MCF 10A (cell line): ENCODE measurements at regions not wholly inside any gene's neighbourhood (a gene's known extent, or its start where the extent isn't known, plus 50 kb on each side); places are given as distances from the start of the nearest gene placed in this dataset.
"Not testable (repeated sequence)": the region's sequence is repeated elsewhere in the genome, so short reads cannot be mapped to it uniquely, and the experiment has no call there.

Experiments used
- BruUV-seq: library from RNA; stranded (reverse); fragments of 400-500 nt; replicated peaks from 2 replicates; lab custom pipeline; 2021; lab: Mats Ljungman, UMichigan
- CTCF ChIA-PET: fragments of 300-600 bp; sonication (Branson Sonifier 250); formaldehyde crosslinking; extraction: SDS; loops from one replicate; lab custom pipeline; 2021; ENCODE audit warnings: antibody characterized with exemption, inconsistent platforms; lab: Yijun Ruan, JAX
- POLR2A ChIA-PET: fragments of 300-600, 350-650 bp; sonication (Branson Sonifier 250); formaldehyde crosslinking; extraction: SDS; loops from one replicate; lab custom pipeline; 2020; ENCODE audit warnings: antibody characterized with exemption, inconsistent platforms; lab: Yijun Ruan, JAX
- DNase-seq: peaks from one replicate; pipeline ENCODE4 v3.0.0-alpha.2; 2018; ENCODE audit not compliant: unreplicated experiment
- H3K27ac Mint-ChIP-seq: one replicate; pipeline ENCODE4 v1.8.0; 2022; ENCODE audit warnings: mild to moderate bottlenecking, low read depth, mixed read lengths; ENCODE audit not compliant: unreplicated experiment
- H3K27me3 Mint-ChIP-seq: one replicate; pipeline ENCODE4 v1.8.0; 2022; ENCODE audit warnings: mixed read lengths; ENCODE audit not compliant: insufficient read depth, unreplicated experiment
- H3K36me3 Mint-ChIP-seq: one replicate; pipeline ENCODE4 v1.8.0; 2022; ENCODE audit warnings: mild to moderate bottlenecking, moderate library complexity, mixed read lengths; ENCODE audit not compliant: insufficient read depth, unreplicated experiment
- H3K4me1 Mint-ChIP-seq: one replicate; pipeline ENCODE4 v1.8.0; 2022; ENCODE audit warnings: mixed read lengths; ENCODE audit not compliant: insufficient read depth, unreplicated experiment
- H3K4me3 Mint-ChIP-seq: one replicate; pipeline ENCODE4 v1.8.0; 2022; ENCODE audit warnings: mild to moderate bottlenecking, moderate library complexity, mixed read lengths; ENCODE audit not compliant: unreplicated experiment
- H3K9me3 Mint-ChIP-seq: one replicate; pipeline ENCODE4 v1.8.0; 2022; ENCODE audit warnings: mixed read lengths; ENCODE audit not compliant: unreplicated experiment
- CTCF ChIP-seq: fragments of 200-600 bp; IDR thresholded peaks from one replicate; pipeline ENCODE4 v1.8.0; 2022; ENCODE audit warnings: antibody characterized with exemption, mild to moderate bottlenecking; ENCODE audit not compliant: unreplicated experiment
- intact Hi-C: fragments of 100-400 bp; cut with micrococcal nuclease; formaldehyde crosslinking; loops from 2 replicates; pipeline ENCODE4 v1.14.1; 2022

- intact Hi-C loops, H3K9me3 Mint-ChIP-seq, H3K27ac Mint-ChIP-seq, H3K27me3 Mint-ChIP-seq, BruUV-seq, H3K4me1 Mint-ChIP-seq, H3K4me3 Mint-ChIP-seq, H3K36me3 Mint-ChIP-seq: not testable (repeated sequence)
- TF ChIP-seq CTCF, result peak; percentile 24
- POLR2A ChIA-PET, result interaction anchor here (0.7 kb wide), 1 partner anchor 1636 kb away, joined by 3 read pairs; no protein-coding TSS in a partner anchor
- peak; percentile 34 for DNase-seq
- CTCF ChIA-PET, result interaction anchor here (0.6 to 1.7 kb wide), 7 partner anchors 9 to 190 kb away, joined by 3 to 5 read pairs (median 3); no protein-coding TSS in a partner anchor
Measured at GRCh38 chr4:8961343-8961742, 89.7 kb upstream of the HMX1 start.

GRCh38 chr4:8959471-8959870 is 87.8 kb upstream of the HMX1 start:
- BruUV-seq, intact Hi-C loops, POLR2A ChIA-PET, DNase-seq, H3K9me3 Mint-ChIP-seq, H3K4me1 Mint-ChIP-seq, CTCF ChIA-PET, H3K4me3 Mint-ChIP-seq, H3K36me3 Mint-ChIP-seq, H3K27ac Mint-ChIP-seq, H3K27me3 Mint-ChIP-seq: not testable (repeated sequence)

- POLR2A ChIA-PET, H3K4me3 Mint-ChIP-seq, H3K4me1 Mint-ChIP-seq, intact Hi-C loops, H3K27ac Mint-ChIP-seq, H3K27me3 Mint-ChIP-seq, DNase-seq, BruUV-seq, H3K36me3 Mint-ChIP-seq, CTCF ChIA-PET: not testable (repeated sequence)
- H3K9me3 Mint-ChIP-seq, result peaks cover 16% of the 10 kb centered on the region
Measured at GRCh38 chr4:8954001-8954400, 82.4 kb upstream of the HMX1 start.

DNA sequence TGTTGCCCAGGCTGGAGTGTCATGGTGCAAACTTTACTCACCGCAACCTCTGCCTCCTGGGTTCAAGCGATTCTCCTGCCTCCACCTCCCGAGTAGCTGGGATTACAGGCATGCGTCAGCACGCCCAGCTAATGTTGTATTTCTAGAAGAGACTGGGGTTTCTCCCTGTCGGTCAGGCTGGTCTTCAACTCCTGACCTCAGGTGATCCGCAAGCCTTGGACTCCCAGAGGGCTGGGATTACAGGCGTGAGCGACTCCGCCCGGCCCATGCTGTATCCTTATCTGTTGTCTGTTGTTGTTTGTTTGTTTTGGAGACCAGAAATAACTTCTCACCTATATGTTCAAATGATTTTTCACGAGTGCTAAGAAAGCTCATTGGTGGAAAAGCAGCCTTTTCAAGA is 81.2 kb upstream of the HMX1 start:
- POLR2A ChIA-PET, H3K27ac Mint-ChIP-seq, H3K36me3 Mint-ChIP-seq, H3K27me3 Mint-ChIP-seq, H3K4me3 Mint-ChIP-seq, DNase-seq, BruUV-seq, H3K4me1 Mint-ChIP-seq, intact Hi-C loops: not testable (repeated sequence)
- H3K9me3 Mint-ChIP-seq, result peaks cover 16% of the 10 kb centered on the region
- CTCF ChIA-PET, result interaction anchor here (0.6 kb wide), 1 partner anchor 706 kb away, joined by 4 read pairs; no protein-coding TSS in a partner anchor

DNA sequence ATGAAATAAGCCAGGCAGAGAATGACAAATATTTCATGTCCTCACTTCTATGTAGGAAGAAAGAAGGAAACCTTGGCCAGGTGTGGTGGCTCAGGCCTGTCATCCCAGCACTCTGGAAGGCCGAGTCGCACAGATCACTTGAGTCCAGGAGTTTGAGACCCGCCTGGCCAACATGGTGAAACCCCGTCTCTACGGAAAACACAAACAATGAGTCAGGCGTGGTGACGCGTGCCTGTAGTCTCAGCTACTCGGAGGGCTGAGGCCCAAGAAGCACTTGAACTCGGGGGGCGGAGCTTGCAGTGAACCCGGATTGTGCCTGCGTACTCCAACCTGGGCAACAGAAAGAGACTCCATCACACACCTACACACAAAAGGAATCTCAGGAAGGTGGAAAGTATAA is 80.5 kb upstream of the HMX1 start:
- H3K27me3 Mint-ChIP-seq, BruUV-seq, intact Hi-C loops, H3K4me1 Mint-ChIP-seq, H3K27ac Mint-ChIP-seq, H3K4me3 Mint-ChIP-seq, H3K36me3 Mint-ChIP-seq, DNase-seq, POLR2A ChIA-PET: not testable (repeated sequence)
- CTCF ChIA-PET, result interaction anchor here (0.6 to 0.9 kb wide), 2 partner anchors 9 to 707 kb away, joined by 3 to 4 read pairs; no protein-coding TSS in a partner anchor
- H3K9me3 Mint-ChIP-seq, result peaks cover 16% of the 10 kb centered on the region

GRCh38 chr4:8945506-8945905 is 73.9 kb upstream of the HMX1 start:
- DNase-seq, intact Hi-C loops, BruUV-seq, CTCF ChIA-PET, H3K4me1 Mint-ChIP-seq, H3K4me3 Mint-ChIP-seq, H3K36me3 Mint-ChIP-seq, H3K27ac Mint-ChIP-seq, H3K9me3 Mint-ChIP-seq, POLR2A ChIA-PET, H3K27me3 Mint-ChIP-seq: not testable (repeated sequence)

- H3K27ac Mint-ChIP-seq, H3K4me1 Mint-ChIP-seq, BruUV-seq, H3K4me3 Mint-ChIP-seq, H3K36me3 Mint-ChIP-seq, DNase-seq, H3K9me3 Mint-ChIP-seq, intact Hi-C loops, POLR2A ChIA-PET, H3K27me3 Mint-ChIP-seq: not testable (repeated sequence)
- CTCF ChIA-PET, result interaction anchor here (1.2 kb wide), 1 partner anchor 18 kb away, joined by 4 read pairs; no protein-coding TSS in a partner anchor
Measured at GRCh38 chr4:8943367-8943766, 71.7 kb upstream of the HMX1 start.

DNA sequence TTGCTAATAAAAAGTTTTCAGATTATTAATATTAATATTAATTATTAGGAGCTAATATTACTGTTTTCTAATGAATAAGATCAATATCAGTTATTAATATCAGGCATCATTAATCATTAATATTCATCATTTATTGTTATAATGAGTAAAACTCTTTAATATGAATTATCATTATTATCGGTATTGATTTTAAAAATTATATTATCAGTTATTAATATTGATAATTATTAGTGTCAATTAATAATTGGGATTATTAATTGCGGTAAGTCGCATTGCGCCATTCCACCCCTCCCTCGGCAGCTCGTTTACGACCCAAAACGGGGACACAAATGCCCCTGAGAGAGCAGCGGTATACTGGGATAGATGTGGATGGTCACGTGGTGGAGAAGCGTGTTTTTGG is 70.4 kb upstream of the HMX1 start:
- H3K27me3 Mint-ChIP-seq, H3K36me3 Mint-ChIP-seq, DNase-seq, H3K4me3 Mint-ChIP-seq, POLR2A ChIA-PET, intact Hi-C loops, H3K4me1 Mint-ChIP-seq, H3K27ac Mint-ChIP-seq, H3K9me3 Mint-ChIP-seq, BruUV-seq: not testable (repeated sequence)
- CTCF ChIA-PET, result interaction anchor here (0.6 kb wide), 1 partner anchor 1221 kb away, joined by 3 read pairs; no protein-coding TSS in a partner anchor

GRCh38 chr4:8941492-8941805 is 69.8 kb upstream of the HMX1 start:
- H3K27me3 Mint-ChIP-seq, intact Hi-C loops, DNase-seq, POLR2A ChIA-PET, H3K4me3 Mint-ChIP-seq, H3K4me1 Mint-ChIP-seq, H3K36me3 Mint-ChIP-seq, H3K27ac Mint-ChIP-seq, BruUV-seq, H3K9me3 Mint-ChIP-seq: not testable (repeated sequence)
- CTCF ChIA-PET, result interaction anchor here (0.7 kb wide), 1 partner anchor 17 kb away, joined by 3 read pairs; no protein-coding TSS in a partner anchor
